Fibroblast of villous mesenchyme (primary cell): ENCODE measurements at regions not wholly inside any gene's neighbourhood (a gene's known extent, or its start where the extent isn't known, plus 50 kb on each side); places are given as distances from the start of the nearest gene placed in this dataset.
A peak's percentile ranks its signal among the peaks of the same experiment; 100 is the strongest.
"Not testable (repeated sequence)": the region's sequence is repeated elsewhere in the genome, so short reads cannot be mapped to it uniquely, and the experiment has no call there.

ENCODE experiments used
- DNase-seq: peaks from one replicate; pipeline ENCODE4 v3.0.0-alpha.2; 2010; ENCODE audit warnings: low read depth
- H3K4me3 ChIP-seq: 2 replicates; pipeline ENCODE4 v1.5.1; 2011; ENCODE audit warnings: low read depth, mild to moderate bottlenecking, low read length
- CTCF ChIP-seq: IDR thresholded peaks from 2 replicates; pipeline ENCODE4 v1.5.1; 2012; ENCODE audit warnings: low read depth, mild to moderate bottlenecking, low read length; ENCODE audit not compliant: insufficient read depth

- DNase-seq = no peak
- no peak overlapping the region for H3K4me3 ChIP-seq
- TF ChIP-seq CTCF = no peak
Measured at GRCh38 chr9:65403721-65404120, 118.7 kb upstream of the FOXD4L5 start.

GRCh38 chr9:65403072-65403471, 118.1 kb upstream of the FOXD4L5 start:
- H3K4me3 ChIP-seq, DNase-seq: not testable (repeated sequence)

- not testable (repeated sequence) for DNase-seq, H3K4me3 ChIP-seq
Measured at GRCh38 chr9:65402206-65402870, 117.3 kb upstream of the FOXD4L5 start.

GRCh38 chr9:65401456-65402045, 116.5 kb upstream of the FOXD4L5 start:
- not testable (repeated sequence) for H3K4me3 ChIP-seq, DNase-seq

GRCh38 chr9:65400886-65401285, 115.9 kb upstream of the FOXD4L5 start:
- DNase-seq = no peak
- TF ChIP-seq CTCF = no peak

GRCh38 chr9:65397763-65398719, 113.0 kb upstream of the FOXD4L5 start:
- not testable (repeated sequence) for H3K4me3 ChIP-seq, DNase-seq

More at GRCh38 chr9:65400886-65401285, 115.9 kb upstream of the FOXD4L5 start:
- no peak overlapping the region for H3K4me3 ChIP-seq

GRCh38 chr9:65397226-65397625, 112.2 kb upstream of the FOXD4L5 start:
- DNase-seq = not testable (repeated sequence)

GRCh38 chr9:65396601-65397000, 111.6 kb upstream of the FOXD4L5 start:
- DNase-seq, H3K4me3 ChIP-seq: not testable (repeated sequence)

More at GRCh38 chr9:65397226-65397625, 112.2 kb upstream of the FOXD4L5 start:
- H3K4me3 ChIP-seq = not testable (repeated sequence)

- not testable (repeated sequence) for DNase-seq
Measured at GRCh38 chr9:65395789-65396188, 110.8 kb upstream of the FOXD4L5 start.

GRCh38 chr9:65395121-65395520, 110.1 kb upstream of the FOXD4L5 start:
- not testable (repeated sequence) for H3K4me3 ChIP-seq, DNase-seq

More at GRCh38 chr9:65395789-65396188, 110.8 kb upstream of the FOXD4L5 start:
- H3K4me3 ChIP-seq = not testable (repeated sequence)

- DNase-seq, H3K4me3 ChIP-seq: not testable (repeated sequence)
Measured at GRCh38 chr9:65393111-65393810, 108.3 kb upstream of the FOXD4L5 start.

GRCh38 chr9:65392611-65393010, 107.6 kb upstream of the FOXD4L5 start:
- H3K4me3 ChIP-seq, DNase-seq: not testable (repeated sequence)

- DNase-seq = peak; percentile 5
- not testable (repeated sequence) for H3K4me3 ChIP-seq
Measured at GRCh38 chr9:65389710-65390109, 104.7 kb upstream of the FOXD4L5 start.

GRCh38 chr9:65389216-65389615, 104.2 kb upstream of the FOXD4L5 start:
- H3K4me3 ChIP-seq, DNase-seq: not testable (repeated sequence)

- peak; percentile 77 for DNase-seq
- H3K4me3 ChIP-seq = peak overlapping the region; percentile 47
Measured at GRCh38 chr9:65386699-65387098, 101.7 kb upstream of the FOXD4L5 start.

- H3K4me3 ChIP-seq = peak overlapping the region; percentile 35
- DNase-seq = not testable (repeated sequence)
Measured at GRCh38 chr9:65386191-65386590, 101.2 kb upstream of the FOXD4L5 start.
